Globus pallidus (tissue), 1 donor: ENCODE measurements at regions not wholly inside any gene's neighbourhood (a gene's known extent, or its start where the extent isn't known, plus 50 kb on each side); places are given as distances from the start of the nearest gene placed in this dataset.

Experiments used
- DNase-seq: peaks from one replicate; pipeline ENCODE4 v3.0.0-alpha.2; 2015; ENCODE audit warnings: low spot score

DNA sequence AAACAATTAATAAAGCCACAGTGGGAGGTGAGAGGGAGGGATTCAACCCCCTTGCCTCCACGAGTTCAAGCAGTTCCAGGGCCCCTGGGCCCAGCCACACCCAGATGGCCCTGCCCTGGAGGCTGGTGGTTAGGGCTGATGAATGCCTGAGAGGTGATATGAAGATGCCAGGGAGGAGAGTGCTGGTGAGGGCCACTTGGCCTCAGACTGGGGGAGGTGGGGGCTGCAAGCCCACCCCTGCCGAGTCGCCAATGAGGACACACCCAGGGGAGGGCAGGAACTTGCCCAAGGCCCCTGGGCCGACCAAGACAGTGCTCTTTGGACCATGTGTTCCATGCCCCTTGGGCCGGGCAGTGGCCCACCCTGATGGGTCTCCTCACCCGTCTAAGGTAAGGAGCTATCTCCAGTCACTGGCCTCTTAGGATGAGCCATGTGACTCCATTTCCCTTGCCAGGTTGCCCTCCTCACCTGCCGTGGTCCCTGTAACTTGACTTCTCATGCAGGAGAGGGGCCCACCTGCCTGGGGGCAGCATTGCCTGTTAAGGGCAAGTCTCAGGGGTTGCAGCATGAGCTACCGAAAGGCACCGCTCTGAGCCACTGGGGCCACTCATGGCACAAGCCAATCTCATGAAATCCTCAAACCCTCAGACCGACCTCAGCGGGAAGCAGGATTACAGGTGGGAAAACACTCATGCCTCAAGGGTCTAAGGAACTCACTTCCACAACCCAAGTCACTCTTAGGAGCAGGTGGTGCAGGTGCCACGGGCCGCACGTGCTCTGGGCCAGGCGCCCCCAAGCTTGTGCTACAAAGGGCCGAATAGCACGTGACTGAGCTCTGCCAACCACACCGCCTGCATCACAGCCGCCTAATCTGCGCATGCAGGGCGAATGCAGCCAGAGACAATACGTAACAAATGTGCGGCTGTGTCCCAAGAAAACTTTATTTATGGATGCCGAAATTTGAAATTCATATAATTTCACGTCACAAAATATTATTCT is 147.4 kb upstream of the MLN start:
- no peak for DNase-seq

DNA sequence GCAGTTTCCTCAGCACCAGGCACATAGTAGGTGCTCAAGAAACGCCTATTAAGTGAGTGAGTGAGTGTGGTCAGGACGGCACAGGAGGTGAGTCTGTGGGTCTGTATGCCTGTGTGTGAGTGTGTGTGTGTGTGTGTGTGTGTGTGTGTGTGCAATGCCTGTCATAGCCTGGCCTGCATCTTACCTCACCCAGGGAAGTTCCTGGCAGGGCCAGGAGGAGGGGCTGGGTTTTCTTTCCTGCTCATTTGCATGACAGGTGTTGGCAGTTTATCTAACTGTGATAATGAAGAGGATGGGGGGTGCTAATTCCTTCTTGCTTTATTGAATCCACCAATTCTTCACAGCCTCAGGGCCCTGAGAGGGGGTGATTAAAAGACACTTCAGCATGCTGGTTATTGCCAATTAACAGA is 146.7 kb upstream of the MLN start:
- no peak for DNase-seq

DNA sequence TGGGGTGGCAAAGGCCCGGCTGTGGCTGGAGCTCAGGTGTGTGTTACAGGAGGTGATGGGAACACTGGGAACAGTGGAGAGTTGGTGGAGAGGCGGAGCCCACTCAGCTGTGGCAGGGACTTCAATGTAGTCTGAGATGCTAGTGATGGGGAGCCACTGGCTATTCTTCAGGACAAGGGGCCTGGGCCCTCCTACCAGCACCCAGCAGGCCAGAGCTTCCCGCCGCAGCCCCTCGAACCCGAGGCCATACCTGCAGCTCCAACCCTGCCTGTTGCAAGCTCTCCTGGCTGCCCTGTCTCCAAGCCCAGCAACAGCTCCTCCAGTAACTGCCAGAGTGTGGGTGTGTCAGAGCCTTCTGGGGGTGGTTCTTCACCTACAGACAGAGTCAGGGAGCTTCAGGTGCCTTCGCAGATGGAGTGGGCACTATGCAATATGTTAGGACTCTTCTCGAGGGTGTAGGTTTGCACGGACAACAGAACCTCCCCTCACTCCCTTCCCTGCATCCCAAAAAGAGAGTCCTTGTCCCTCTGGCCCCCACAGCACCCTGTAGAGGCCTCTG is 146.2 kb upstream of the MLN start:
- DNase-seq = no peak

DNA sequence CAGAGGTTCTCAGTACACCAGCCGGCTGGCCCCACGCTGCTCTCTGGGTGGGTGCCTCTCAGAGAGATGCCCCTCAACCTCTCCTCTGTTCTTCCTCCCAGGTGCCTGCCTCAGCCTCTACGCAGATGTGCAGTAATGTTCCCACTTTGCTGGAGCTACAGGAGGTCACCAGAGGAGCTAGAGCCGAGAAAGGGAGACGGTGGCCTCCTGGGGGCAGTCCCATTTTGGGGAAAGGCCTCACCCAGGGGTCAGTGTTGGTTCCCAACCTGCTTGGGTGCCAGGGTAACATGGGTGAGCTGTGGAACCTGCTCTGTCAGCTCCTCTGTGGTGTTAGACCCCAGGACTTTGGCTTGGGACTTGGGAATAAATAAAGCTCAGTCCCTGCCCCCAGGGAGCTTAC is 145.3 kb upstream of the MLN start:
- no peak for DNase-seq

DNA sequence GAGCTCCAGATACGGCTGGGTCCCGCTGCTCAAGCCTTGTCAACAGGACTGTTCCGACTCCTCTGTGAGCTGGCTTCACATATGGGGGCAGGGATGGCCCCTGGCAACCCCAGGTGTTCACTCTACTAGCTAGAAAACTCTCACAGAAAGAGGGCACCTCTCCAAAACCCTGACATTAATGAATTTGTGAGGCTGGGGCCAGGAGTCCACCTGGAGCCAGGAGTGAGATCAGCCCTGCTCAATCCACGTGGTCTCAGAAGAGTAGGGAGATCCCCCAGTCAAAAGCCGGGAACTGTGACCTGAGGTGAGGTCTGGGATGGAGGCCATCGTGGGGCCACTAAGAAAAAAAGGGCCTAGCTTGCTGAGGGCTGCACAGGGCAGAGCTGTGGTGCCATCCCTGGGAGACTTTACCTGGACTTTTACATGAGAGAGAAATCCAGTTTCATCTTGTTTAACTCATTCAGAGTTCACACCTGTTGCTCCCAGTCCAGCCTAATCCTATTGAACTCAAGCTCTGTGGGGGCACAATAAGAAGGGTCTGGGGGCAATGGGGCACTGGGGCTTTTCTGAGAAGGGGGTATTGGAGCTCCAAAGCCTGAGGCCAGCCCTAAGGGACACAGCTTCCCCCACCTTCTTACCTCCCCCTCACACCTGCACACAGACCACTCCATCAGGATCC is 144.3 kb upstream of the MLN start:
- no peak for DNase-seq

DNA sequence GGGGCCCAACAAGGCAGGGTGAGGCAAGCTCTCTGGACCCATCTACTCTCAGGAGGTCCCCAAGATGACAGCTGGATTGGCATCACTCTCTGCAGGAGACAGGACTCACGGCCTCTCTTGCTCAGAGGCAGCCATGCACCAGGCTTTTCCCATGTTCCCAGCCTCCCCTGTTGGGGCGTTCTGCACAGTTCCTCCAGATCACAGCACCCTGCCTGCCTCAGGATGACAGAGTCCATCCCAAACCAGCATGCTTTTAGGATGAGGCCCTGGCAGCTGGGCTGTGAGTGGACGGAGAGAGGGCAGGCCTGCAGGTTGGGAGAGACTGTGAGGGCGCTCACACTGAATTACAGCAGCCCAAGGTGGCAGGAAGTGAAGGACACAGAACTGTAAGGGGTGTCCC is 143.2 kb upstream of the MLN start:
- DNase-seq = no peak

DNA sequence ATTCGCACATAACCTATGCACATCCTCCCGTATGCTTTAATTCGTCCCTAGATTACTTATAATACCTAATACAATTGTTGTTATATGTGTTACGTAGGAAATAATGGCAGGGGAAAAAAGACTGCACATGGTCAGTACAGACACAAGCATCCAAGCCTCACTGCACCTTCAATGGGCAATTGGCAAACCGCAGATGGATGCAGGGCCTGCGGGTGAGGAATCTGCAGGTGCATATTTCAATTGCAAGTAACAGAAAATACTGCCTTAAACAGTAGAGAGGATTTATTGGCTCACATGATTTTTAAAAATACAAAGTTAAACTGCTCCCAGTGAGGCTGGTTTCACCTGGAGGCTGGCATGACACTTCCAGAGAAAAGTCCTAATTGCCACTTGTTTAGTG is 142.1 kb upstream of the MLN start:
- DNase-seq = no peak

DNA sequence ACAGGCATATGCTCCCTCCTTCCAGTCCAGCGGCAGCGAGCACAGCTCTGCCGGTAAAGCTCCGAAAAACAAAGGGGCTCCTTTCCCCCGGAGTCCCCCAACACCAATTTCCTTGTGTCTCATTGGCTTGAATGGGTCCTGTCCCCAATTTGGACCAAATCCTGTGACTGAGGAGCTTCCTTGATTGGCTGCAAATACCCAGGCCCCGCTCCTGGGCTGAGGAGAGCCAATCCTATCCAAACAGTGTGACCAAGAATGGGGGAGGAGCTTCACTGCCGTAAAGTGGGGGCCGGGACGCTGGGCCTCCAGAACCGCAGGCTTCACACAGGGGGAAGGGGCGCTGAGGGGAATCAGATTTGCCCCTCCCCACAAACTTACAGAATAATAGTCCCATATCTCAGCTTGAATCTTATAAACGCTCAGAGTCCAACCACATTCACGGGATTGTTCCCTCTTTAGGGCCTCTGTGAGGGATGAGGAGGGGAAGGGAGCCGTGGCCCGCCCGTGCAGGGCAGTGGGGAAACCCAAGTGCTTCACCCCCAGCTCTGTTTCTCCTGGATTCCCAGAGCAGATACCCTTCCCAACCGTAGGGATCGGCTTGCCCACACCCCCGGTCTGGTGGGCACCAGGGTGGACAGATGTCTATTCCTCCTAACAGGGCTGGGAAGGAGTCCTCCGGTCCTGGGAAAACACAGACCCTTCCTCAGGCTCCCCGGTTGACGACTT is 141.0 kb upstream of the MLN start:
- no peak for DNase-seq

DNA sequence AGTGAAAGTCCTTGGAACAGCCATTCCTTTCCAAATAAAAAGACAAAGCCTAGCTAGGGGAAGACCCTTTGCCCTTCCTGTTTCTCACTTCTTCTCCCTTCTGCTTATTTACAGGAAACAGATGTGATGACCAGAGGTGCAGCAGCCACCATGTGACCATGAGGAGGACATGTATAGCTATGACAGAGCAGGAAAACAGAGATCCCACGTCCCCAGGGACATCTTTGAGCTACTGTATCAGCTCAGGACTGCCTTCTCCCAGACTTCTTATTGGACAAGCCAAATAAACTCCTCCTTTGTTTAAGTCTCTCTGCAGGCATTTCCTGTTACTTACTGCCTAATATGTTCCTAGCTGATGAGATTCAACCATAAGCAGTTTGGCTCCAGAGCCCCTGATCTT is 133.1 kb upstream of the MLN start:
- no peak for DNase-seq

DNA sequence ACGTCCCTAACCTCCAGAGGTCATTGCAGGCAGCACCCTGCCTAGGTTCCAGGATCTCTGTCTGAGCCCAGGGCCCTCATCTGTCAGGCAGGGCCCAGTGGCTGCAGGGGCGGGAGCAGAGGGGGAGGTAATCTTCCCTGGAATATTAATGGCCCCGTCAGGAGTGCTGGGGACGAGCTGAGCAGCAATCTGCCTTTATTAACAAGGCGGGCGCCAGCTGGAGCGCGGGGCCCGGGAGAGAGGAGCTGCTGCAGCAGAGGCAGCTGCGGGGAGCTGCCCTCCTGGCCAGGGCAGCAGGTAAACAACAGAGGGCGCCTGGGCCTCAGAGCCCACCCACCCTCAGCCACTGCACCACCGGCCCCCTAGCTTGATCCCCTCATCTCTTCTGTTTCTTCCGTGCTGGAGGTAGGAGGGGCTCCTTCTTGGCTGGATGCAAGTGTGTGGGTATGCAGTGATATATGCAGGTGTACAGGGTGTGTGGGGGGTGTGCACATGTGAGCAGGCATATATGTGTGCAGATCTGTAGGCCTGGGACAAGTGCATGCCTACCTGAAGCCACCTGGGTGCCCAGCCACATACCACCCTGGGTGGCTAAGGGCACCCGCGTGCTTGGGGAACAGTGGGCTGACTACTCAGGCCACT is 131.8 kb upstream of the MLN start:
- DNase-seq = no peak

DNA sequence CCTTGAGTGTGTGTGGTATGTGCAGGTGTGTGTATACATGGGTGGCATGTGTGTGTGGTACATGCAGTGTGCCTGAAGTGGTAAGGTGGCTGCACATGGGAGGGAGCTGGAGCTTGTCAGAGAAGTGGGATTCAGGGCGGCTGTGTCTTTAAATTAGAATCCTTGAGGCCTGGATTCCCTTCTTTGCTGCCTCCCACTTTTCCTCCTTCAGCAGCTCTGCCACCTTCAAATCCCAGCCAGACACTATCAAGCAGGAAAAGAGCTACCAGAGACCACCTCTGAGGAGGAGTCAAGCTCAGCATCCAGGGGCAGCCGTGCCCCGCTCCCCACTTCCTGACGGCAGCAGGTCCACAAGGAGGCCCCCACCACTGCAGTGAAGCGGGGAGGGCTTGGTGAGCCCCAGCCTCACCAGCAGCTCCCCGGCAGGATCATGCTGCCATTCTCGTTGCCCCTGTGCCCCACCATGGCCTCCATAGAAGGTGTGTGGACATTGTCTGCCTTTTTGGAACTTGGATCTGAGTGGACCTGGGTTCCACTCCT is 131.0 kb upstream of the MLN start:
- DNase-seq = no peak

DNA sequence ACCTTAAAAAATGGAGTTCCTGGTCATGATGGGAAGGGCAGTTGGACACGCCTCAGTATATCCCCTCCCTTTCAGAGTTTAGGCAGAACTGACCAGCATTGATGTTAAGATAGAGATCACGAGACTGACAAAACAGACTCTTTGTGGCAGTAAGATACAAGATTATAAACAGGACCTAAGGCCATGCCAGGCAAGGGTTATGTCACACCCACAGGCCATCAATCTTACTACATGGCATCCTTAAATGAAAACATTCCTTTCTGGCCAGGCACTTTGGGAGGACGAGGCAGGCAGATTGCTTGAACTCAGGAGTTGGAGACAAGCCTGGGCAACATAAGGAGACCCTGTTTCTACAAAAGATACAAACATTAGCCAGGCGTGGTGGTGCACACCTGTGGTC is 129.3 kb upstream of the MLN start:
- no peak for DNase-seq

DNA sequence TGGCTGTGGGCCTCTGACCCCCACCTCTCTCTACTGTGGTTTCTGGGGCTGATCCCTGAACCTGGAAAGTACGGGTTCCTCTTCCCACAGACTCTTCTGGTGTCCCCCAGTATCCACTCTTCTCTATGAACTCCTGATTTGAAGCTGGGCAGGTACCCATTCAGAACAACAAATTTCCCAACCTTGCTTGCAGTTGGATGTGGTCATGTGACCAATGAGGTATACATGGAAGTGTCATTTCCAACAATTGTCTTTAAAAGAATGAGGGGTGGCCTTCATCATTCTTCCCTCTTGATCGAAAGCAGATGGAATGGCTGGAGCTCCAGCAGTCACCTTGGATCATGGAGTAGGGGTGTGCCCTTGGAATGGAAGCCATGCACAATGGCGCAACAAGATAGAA is 128.0 kb upstream of the MLN start:
- no peak for DNase-seq

DNA sequence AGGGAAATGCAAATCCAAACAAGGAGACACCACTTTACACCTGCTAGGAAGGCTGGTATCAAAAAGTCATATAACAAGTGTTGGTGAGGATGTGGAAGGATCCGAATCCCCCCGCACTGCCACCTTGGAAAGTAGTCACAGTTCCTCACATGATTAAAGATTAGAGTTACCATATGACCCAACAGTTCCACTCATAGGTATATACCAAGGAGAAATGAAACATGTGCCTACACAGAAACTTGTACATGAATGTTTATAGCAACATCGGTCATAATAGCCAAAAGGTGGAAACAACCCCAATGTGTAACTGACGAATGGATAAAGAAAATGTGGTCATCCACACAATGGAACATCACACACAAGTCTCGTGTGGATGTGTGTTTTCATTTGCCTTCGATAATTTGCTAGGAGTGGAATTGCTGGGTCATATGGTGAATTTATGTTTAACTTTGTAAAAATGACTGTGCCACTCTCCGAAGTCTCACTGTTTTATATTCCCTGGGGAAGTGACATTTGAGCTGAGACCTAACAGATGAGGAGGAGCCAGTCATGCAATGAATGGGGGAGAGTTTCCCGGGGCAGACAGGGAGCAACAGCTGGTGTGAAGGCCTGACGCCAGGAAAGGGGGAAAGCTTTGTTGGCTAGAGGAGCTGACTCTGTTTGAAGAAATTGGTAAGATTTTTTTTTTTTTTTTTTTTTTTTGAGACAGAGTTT is 125.9 kb upstream of the MLN start:
- DNase-seq = no peak

DNA sequence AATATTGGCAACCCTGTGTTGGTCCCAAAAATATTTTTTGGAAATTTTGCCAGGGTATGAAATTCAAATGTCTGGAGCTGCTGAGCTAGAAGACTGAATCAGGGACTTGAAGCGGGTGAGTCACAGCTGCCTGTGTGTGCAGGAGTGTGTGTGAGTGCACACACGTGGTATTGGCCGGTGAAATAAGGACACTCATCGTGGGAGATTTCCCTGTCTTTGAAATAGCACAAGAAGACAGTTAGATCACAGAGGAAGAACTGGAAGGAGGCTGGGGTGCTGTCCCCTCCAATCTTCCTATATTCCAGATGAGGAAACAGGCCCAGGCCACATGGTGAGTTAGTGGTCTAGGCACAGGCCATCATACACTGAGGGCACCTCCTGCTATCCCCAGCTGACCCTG is 123.8 kb upstream of the MLN start:
- DNase-seq = no peak

DNA sequence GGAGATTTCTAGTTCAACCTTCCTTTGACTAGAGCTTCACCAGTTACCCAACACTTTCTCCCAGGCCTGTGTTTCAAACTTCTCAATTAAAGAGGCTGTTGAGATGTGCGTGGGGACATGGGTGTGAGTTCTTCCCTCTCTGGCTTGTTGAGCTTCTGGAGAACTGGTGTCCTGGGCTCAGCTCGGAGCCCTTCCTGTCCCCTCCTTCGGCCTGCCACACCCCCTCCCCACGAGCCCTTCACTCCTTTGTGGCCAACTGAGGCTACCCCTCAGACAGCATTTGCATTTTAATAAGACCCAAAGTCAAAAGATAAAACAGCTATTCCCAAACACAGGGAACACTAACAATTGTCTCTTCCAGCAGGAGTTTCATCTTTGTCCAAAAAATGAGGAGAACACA is 123.3 kb upstream of the MLN start:
- DNase-seq = no peak

DNA sequence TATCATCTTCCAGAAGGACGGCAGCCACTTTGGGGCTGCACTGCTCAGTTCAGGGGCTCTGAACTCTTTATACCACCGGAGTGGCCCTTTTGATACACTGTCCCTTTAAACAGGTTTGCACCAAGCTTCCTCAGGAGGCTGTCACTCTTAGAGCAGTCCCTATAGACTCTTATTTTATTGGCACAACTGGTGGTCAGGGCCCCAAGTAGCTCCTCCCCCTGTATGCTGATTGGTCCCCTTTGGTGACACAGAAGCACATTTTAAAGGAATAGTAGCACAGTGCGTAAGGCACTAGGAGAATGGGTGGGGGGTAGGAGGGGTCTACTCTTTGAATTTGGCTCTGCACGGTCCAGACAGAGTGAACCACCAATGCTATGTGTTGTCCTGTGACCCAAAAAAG is 122.6 kb upstream of the MLN start:
- DNase-seq = no peak

DNA sequence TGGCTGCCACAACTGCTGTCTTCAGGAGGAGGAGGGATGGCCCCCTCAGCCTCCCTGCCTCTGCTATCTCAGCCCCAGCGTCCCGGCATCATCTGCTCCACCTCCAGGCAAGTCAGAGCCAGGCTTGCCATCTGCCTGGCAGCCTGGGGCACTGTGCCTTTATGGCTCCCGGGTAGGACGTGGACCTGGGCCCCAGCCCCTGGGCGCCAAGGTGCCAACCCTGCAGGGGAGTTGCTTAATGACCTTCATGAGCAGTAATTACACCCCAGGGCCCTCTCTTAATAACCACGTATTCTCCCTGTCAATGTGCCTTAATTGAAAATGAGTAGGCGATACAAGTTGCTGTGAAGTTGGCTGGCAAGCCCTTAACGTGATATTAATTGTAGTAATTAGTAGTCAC is 122.1 kb upstream of the MLN start:
- no peak for DNase-seq

DNA sequence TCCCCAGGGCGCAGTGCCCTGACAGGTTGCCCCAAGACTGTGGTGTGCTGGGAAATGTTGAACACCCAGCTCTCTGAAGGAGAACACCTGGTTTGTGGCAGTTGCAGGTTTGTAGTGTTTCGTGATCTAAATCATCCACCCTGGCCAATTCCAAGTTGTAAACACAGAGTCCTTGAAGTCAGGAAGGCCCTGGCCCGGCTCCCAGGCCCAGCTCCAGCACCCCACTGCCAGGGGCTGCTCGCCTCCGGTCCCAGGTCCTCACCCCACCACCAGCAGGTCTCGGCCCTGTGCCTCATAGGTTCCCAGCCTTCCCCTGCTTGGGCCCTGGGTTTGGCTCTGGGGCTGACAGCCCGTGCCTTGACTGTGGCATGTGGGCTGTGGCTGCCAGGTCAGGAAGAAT is 121.4 kb upstream of the MLN start:
- no peak for DNase-seq

DNA sequence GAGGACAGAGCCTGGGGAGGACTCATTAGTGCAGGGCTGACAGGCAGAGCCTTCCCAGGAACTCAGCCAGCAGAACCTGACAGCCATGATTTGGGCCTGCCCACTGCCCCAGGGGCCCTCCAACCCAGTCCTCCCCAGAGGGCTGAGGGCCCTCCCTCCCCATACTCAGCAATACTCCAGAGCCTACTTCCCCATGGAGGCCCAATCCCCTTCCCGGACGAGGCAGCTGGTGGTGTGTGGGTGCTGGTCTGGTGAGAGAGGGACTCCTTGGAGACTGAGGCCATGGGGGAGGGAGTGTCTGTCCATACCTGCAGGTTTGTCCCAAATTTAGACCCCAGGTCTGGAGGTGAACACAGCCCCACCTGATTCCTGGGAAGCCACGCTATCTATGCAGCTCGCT is 120.9 kb upstream of the MLN start:
- DNase-seq = no peak

DNA sequence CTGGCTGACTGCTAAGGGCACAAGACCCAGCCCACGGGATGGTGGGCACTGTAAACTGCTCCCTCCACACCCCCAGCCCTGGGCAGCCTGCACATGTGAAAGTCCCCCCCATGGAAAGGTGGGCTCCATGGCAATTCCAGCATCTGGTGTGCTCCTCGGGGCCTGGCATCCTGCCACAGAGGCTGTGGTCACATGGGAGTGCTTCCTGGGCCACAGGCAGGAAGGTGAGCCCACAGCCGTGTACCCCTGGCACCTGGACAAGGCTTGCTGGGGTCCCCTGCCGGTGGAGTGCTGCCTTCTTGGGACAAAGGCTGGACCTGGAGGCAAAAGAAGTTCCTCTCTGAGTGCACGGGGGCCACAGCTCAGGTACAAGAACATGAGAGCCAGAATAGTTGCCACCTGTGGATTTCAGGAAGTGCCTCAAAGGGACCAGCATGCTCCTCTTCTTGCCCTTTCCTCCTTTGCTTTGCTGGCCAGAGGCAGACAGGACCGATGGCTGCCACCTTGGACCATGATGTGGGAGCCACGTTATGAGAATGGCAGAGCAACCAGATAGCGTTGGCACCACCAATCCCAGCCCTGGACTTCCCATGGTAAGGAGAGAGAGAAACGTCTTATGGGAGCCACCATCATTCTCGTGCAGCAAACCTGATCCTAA is 120.2 kb upstream of the MLN start:
- DNase-seq = no peak
